ENCODE measurements at regions not wholly inside any gene's neighbourhood (a gene's known extent, or its start where the extent isn't known, plus 50 kb on each side); places are given as distances from the start of the nearest gene placed in this dataset.
"Not testable (repeated sequence)": the region's sequence is repeated elsewhere in the genome, so short reads cannot be mapped to it uniquely, and the experiment has no call there.

DNA sequence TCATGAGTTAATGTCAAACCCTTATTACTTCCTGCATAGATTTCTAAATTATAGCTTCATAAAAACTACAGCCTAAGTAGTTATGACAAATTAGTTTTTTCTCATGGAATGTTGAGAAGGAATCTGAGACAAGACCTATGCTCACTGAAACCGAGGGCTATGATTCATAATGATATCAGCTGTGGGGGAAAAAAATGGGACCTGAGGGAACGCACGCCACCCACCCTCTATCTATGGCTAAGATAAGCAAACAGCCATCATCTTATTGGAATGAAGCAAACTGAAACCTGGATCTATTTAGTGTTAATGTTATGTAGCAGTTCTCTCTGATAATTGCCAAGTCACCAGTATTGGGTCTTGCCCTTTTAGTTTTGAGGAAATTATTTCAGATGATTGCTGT lies 906.9 kb upstream of the RAG2 start:
- DNase-seq (ENCODE audit: low spot score in 2 of 2) = no peak
- FAIRE-seq = no peak

- no peak for FAIRE-seq
- peak in 1 of 2 donors; percentile 4 for DNase-seq (ENCODE audit: low spot score in 2 of 2)
Observed at GRCh38 chr11:37504060-37504611, 906.1 kb upstream of the RAG2 start.

DNA sequence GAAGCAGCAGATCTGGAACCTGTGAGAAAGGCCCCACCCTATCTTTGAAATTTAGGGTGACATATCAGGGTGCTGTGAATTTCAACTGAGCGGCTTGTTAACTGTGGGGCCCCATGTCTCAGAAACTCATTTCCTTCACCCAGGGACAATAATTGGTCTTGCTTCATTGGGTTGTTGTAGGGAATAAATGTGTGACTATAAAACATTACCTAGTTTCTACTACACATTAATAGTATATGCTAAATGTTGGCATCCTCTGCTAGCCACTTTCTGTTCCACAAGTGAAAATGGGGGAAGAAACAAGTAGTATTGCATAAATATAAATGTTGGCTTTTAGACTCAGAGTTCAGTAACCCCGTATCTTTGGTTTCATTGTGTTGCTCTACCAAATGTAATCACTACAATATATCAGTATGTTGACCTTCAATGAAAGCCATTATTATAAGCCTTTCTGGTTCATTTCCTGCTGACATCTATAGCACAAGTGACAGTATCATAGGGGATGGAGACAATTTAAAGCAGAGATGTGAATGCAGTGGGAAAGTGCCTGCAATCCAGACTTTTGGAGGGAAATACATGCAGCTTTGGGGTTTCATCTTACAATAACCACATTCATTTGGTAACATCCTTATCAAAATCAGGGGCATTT lies 905.5 kb upstream of the RAG2 start:
- no peak for FAIRE-seq

GRCh38 chr11:37502202-37502601 lies 904.2 kb upstream of the RAG2 start:
- no peak for DNase-seq (ENCODE audit: low spot score in 2 of 2)
- no peak for FAIRE-seq

More for the DNA sequence above, 905.5 kb upstream of the RAG2 start:
- DNase-seq (ENCODE audit: low spot score in 2 of 2) = no peak

DNA sequence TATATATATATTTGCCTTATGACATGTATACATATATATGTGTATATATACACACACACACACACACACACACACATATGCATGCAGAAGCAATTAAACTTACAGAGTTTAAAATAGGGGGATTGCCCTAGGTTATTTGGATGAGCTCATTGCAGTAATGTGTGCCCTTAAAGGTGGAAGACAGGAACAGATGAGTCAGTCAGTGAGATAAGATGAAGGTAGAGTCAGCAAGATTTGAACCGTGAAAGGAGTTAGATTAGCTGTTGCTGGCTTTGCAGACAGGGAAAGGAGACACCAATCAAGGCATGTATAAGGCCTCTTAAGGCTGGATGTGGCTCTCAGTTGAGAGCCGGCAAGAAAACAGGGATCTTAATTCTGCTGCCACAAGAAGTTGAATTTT lies 902.4 kb upstream of the RAG2 start:
- FAIRE-seq (no peak), DNase-seq (ENCODE audit: low spot score in 2 of 2) (no peak)

- DNase-seq (ENCODE audit: low spot score in 2 of 2) (no peak), FAIRE-seq (no peak)
Observed at GRCh38 chr11:37497326-37497725, 899.3 kb upstream of the RAG2 start.

- DNase-seq (ENCODE audit: low spot score in 2 of 2) (no peak), FAIRE-seq (no peak)
Observed at GRCh38 chr11:37496201-37496600, 898.2 kb upstream of the RAG2 start.

GRCh38 chr11:37484298-37484697 lies 886.3 kb upstream of the RAG2 start:
- DNase-seq (ENCODE audit: low spot score in 2 of 2) (no peak), FAIRE-seq (no peak)

GRCh38 chr11:37483761-37484160 lies 885.7 kb upstream of the RAG2 start:
- FAIRE-seq = no peak
- DNase-seq (ENCODE audit: low spot score in 2 of 2) = no peak

GRCh38 chr11:37474889-37475288 lies 876.9 kb upstream of the RAG2 start:
- DNase-seq (ENCODE audit: low spot score in 2 of 2) (no peak), FAIRE-seq (no peak)

DNA sequence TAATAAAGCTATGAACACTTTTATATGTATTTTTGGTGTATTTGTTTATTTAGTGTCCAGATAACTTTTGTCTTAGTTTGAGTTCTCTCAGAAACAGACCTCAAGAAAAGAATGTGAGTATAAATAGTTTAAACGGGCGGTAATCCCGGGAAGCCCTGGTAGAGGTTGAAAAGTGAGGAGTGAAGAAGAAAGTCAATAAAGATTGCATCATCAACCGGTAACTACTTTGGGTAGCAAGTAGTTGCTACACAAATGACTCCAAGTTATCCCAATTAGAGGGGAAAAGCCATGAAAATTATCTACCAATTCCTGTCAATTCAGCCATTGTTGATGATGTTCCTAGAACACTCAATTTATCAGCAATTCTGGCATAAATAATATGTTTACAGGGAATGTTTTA lies 870.3 kb upstream of the RAG2 start:
- no peak for FAIRE-seq

GRCh38 chr11:37465221-37465620 lies 867.2 kb upstream of the RAG2 start:
- no peak for DNase-seq (ENCODE audit: low spot score in 2 of 2)
- no peak for FAIRE-seq

More for the DNA sequence above, 870.3 kb upstream of the RAG2 start:
- no peak for DNase-seq (ENCODE audit: low spot score in 2 of 2)

DNA sequence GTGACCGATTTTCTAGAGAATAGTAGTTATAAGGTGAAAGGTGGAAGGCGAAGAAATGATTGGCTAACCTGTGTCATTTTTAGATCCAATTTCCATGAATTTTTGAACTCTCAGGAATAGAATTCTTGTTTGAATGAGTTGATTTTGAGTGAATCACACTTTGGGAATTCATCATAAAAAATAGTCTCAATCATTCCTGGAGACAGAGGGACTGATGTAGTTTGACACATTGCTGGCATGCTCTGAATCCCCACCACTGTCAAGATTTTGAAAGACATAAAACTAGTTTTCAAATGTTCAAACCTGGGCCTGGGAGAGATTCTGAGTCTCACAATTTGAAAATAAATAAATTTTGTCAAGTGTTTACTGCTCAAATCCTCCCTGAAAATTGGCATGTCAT lies 861.4 kb upstream of the RAG2 start:
- DNase-seq (ENCODE audit: low spot score in 2 of 2) (no peak), FAIRE-seq (no peak)

DNA sequence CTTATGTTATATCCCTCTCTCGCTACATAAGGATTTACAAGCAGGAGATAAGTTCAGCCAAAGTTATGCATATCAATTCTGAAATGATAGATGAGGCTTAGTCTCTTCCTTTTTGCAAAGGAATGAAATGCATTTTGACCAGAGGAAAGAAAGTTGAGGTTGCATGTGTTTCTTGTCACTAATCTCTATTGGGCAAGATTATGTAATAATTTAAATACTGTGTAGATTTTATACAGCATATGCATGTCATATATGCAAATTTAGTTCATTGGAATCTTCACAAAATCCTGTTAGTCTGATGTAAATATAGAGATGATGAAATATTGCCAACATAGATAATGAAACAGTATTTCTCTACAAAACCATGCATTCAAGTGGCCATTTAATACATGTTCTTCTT lies 858.7 kb upstream of the RAG2 start:
- FAIRE-seq = no peak
- no peak for DNase-seq (ENCODE audit: low spot score in 2 of 2)

GRCh38 chr11:37451903-37452302 lies 853.9 kb upstream of the RAG2 start:
- FAIRE-seq = no peak
- no peak for DNase-seq (ENCODE audit: low spot score in 2 of 2)

DNA sequence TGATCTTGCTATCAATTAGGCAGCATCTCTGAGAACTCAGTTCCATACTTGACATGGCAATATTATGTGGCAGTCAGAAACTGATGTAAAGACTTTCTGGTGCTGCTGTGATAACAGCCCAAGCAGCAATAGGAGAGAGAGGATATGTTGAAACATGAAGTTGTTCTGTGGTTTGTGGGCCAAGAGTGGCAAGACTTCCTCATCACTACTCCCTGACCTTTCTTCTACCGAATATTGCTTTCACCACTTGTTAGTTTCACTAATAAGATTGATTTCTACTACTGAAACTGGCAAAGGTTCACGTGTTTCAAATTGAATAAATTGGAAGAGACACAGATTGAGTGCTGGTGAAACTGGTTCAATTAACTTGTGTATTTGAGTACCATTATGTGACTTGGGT lies 852.6 kb upstream of the RAG2 start:
- no peak for FAIRE-seq
- DNase-seq (ENCODE audit: low spot score in 2 of 2) = no peak

DNA sequence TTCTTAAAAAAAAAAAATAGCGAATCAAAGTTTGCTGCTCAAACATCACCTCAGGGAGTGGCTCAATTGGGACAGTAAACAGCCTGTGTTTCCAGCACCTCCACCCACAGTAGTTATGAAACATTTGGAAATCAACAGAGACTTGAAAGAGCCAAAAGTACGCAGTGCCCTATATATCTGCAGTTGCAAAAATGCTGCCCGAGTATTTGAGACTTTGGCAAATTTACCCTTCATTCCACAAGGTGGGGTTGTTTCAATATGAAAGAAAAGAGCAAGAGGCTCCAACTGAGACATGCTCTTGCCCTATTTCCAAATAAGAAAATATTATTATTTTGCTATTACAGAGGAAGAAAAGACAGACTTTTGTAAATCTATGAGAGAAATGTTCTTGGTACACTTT lies 851.1 kb upstream of the RAG2 start:
- no peak for FAIRE-seq
- no peak for DNase-seq (ENCODE audit: low spot score in 2 of 2)

DNA sequence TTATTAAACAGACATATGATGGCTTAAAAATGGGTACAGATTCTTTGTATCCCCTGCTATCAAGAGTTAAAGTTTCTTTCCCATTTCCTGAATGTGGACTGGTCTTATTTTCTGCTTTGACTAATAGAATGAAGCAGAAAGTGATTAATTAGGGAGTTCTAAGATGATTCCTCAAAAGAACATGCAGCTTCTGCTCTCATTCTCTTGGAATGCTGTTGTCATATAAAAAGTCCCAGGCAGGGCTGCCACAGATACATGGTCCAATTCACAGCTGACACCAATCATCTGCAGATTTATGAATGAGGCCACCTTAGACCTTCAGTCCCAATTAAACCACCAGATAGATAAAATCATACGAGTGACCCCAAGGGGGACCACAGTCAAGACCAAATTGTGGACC lies 844.5 kb upstream of the RAG2 start:
- DNase-seq (ENCODE audit: low spot score in 2 of 2) = no peak
- no peak for FAIRE-seq

DNA sequence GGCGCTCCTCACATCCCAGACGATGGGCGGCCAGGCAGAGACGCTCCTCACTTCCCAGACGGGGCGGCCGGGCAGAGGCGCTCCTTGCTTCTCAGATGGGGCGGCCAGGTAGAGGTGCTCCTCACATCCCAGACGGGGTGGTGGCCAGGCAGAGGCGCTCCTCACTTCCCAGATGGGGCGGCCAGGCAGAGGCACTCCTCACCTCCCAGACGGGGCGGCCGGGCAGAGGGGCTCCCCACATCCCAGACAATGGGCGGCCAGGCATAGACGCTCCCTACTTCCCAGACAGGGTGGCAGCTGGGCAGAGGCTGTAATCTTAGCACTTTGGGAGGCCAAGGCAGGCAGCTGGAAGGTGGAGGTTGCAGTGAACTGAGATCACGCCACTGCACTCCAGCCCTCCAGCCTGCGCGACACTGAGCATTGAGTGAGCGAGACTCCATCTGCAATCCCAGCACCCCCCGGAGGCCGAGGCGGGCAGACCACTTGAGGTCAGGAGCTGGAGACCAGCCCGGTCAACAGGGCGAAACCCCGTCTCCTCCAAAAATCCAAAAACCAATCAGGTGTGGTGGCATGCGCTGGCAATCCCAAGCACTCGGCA lies 833.7 kb upstream of the RAG2 start:
- DNase-seq (ENCODE audit: low spot score in 2 of 2); FAIRE-seq: not testable (repeated sequence)

GRCh38 chr11:37430966-37431632 lies 833.1 kb upstream of the RAG2 start:
- not testable (repeated sequence) for DNase-seq (ENCODE audit: low spot score in 2 of 2); FAIRE-seq

DNA sequence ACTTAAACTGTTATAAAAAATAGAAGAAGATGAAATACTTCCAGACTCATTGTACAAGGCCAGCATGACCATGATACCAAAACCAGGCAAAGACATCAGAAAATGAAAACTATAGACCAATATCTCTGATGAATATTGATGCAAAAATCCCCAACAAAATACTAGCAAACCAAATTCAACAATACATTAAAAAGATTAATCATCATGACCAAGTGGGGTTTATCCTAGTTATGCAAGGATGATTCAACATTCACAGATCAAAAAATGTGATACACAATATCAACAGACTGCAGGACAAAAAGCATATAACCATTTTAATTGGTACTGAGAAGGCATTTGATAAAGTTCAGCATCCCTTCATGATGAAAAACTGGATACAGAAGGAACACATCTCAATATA lies 824.5 kb upstream of the RAG2 start:
- DNase-seq (ENCODE audit: low spot score in 2 of 2) = no peak
- FAIRE-seq = no peak

- FAIRE-seq = no peak
Observed at GRCh38 chr11:37411289-37411688, 813.3 kb upstream of the RAG2 start.

More at GRCh38 chr11:37411289-37411688, 813.3 kb upstream of the RAG2 start:
- DNase-seq (ENCODE audit: low spot score in 2 of 2) = no peak

Measured in frontal cortex (tissue), 3 donors.